ENCODE measurements at regions not wholly inside any gene's neighbourhood (a gene's known extent, or its start where the extent isn't known, plus 50 kb on each side); places are given as distances from the start of the nearest gene placed in this dataset.

DNA sequence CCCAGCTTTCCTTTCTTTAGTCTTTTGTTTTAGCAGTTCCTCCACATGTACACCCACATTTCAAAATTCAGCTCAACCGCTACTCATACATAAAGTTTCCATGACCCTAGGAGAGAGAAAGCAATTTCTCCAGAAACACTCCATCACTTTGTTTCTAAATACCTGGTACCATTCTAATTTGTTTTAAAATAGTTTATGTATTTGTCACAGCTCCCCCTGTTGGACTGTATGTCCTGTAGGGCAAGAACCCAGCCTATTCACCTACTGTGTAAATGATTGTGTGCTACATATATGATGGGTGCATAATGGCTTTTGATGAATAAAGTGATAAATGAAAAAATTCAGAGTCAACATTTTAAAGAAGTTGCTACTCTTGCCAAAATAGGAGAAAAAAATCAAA lies 139.1 kb downstream of the COX7C start:
- no peak for TF ChIP-seq JUNB (IDR thresholded peaks at IDR 0.05; ENCODE audit: unreplicated experiment)
- no peak for TF ChIP-seq EZH2 (IDR thresholded peaks at IDR 0.05; ENCODE audit: low read depth, unreplicated experiment)
- TF ChIP-seq, protein P1, sequence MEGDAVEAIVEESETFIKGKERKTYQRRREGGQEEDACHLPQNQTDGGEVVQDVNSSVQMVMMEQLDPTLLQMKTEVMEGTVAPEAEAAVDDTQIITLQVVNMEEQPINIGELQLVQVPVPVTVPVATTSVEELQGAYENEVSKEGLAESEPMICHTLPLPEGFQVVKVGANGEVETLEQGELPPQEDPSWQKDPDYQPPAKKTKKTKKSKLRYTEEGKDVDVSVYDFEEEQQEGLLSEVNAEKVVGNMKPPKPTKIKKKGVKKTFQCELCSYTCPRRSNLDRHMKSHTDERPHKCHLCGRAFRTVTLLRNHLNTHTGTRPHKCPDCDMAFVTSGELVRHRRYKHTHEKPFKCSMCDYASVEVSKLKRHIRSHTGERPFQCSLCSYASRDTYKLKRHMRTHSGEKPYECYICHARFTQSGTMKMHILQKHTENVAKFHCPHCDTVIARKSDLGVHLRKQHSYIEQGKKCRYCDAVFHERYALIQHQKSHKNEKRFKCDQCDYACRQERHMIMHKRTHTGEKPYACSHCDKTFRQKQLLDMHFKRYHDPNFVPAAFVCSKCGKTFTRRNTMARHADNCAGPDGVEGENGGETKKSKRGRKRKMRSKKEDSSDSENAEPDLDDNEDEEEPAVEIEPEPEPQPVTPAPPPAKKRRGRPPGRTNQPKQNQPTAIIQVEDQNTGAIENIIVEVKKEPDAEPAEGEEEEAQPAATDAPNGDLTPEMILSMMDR (conservative IDR thresholded peaks at IDR 0.05; ENCODE audit: low read depth in 2 of 2): peak; percentile 50 to 64
- TF ChIP-seq EZH2phosphoT487 (IDR thresholded peaks at IDR 0.05; ENCODE audit: unreplicated experiment): no peak
- no peak for TF ChIP-seq POLR2AphosphoS5 (IDR thresholded peaks at IDR 0.05; ENCODE audit: low read depth)
- no peak for TF ChIP-seq ETS1 (IDR thresholded peaks at IDR 0.05)
- no peak for TF ChIP-seq REST (IDR thresholded peaks at IDR 0.05; ENCODE audit: unreplicated experiment)
- TF ChIP-seq ZNF114 (CRISPR knock-in tag; IDR thresholded peaks at IDR 0.05): no peak
- TF ChIP-seq ZNF331 (CRISPR knock-in tag; IDR thresholded peaks at IDR 0.05; ENCODE audit: low read depth): no peak

Data from GM23338 (cell line).